ENCODE measurements at regions not wholly inside any gene's neighbourhood (a gene's known extent, or its start where the extent isn't known, plus 50 kb on each side); places are given as distances from the start of the nearest gene placed in this dataset.

GRCh38 chr3:110074095-110074494 lies 736.7 kb upstream of the DPPA4 start:
- TF ChIP-seq, protein P1, sequence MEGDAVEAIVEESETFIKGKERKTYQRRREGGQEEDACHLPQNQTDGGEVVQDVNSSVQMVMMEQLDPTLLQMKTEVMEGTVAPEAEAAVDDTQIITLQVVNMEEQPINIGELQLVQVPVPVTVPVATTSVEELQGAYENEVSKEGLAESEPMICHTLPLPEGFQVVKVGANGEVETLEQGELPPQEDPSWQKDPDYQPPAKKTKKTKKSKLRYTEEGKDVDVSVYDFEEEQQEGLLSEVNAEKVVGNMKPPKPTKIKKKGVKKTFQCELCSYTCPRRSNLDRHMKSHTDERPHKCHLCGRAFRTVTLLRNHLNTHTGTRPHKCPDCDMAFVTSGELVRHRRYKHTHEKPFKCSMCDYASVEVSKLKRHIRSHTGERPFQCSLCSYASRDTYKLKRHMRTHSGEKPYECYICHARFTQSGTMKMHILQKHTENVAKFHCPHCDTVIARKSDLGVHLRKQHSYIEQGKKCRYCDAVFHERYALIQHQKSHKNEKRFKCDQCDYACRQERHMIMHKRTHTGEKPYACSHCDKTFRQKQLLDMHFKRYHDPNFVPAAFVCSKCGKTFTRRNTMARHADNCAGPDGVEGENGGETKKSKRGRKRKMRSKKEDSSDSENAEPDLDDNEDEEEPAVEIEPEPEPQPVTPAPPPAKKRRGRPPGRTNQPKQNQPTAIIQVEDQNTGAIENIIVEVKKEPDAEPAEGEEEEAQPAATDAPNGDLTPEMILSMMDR (IDR thresholded peaks at IDR 0.05; ENCODE audit: control extremely low read depth, extremely low read depth, low read depth, missing control alignments) = no peak
- POLR2A ChIA-PET = no interaction called here
- DNase-seq (ENCODE audit: extremely low spot score) = no peak
- CTCF ChIA-PET = no interaction called here

- ChIA-PET POLR2A (no interaction called here), CTCF (no interaction called here)
- TF ChIP-seq, protein P1 (IDR thresholded peaks at IDR 0.05; ENCODE audit: control extremely low read depth, extremely low read depth, low read depth, missing control alignments) = no peak
- no peak for DNase-seq (ENCODE audit: extremely low spot score)
These were observed 739.7 kb upstream of the DPPA4 start for GRCh38 chr3:110077093-110077492.

DNA sequence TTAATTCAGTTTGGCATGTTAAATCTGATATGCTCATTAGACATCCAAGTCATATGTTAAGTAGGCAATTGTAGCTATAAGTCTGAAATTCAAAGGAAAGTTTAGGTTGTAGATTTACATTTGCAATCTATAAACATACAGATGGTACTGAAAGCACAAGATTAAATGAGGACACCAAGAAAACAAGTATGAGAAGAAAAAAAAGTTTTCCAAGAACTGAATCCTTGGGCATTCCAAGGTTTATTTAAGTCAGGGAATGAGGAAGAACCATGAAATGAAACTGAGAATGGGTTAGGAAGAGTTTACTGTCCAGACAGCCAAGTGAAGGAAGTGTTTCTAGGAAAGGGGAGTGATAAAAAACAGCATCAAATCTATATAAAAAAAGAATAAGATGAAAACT lies 756.1 kb upstream of the DPPA4 start:
- TF ChIP-seq, protein P1 (IDR thresholded peaks at IDR 0.05; ENCODE audit: control extremely low read depth, extremely low read depth, low read depth, missing control alignments) = no peak
- ChIA-PET CTCF (no interaction called here), POLR2A (no interaction called here)
- DNase-seq (ENCODE audit: extremely low spot score) = no peak

DNA sequence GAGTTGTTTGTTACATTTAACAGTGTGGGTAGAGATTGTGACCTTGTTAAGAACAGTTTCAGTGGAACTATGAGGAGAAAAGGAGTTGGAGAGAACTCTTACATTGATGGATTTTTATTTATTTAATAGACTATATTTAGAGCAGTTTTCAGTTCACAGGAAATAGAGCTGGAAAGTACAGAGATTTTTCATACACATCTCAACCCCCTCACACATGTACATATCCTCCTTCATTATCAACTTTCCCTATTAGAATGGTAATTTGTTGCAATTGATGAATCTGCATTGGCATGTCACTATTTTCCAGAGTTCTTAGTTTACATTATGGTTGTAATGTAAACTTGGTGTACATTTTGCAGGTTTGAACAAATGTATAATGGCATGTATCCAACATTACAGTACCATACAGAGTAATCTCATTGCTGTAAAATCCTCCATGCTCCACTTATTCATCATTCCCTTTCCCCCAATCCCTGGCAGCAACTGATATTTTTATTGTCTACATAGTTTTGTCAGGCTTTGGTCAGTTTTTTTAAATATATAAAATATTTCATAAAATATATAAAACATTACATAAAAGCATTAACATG lies 756.6 kb upstream of the DPPA4 start:
- ChIA-PET CTCF (no interaction called here), POLR2A (no interaction called here)
- no peak for DNase-seq (ENCODE audit: extremely low spot score)
- TF ChIP-seq, protein P1 (IDR thresholded peaks at IDR 0.05; ENCODE audit: control extremely low read depth, extremely low read depth, low read depth, missing control alignments) = no peak

DNA sequence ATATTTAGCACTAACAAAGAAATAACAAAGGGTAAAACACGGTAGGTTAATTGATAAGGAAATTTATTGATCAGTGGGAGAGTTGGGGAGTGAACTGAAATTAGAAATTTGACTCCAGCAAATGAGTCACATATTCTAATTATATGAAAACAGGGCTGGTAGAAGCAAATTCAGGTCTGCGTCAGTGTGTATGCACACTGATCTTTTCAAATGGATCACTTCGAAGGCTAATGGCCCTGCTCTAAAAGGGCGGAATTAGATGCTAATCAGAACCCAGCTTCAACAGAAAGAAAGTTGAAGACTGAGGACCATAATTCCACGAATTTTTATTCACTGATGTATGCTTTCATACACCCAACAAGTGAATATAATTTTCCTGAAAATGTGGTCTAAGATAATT lies 762.4 kb upstream of the DPPA4 start:
- ChIA-PET POLR2A (no interaction called here), CTCF (no interaction called here)
- TF ChIP-seq, protein P1 (IDR thresholded peaks at IDR 0.05; ENCODE audit: control extremely low read depth, extremely low read depth, low read depth, missing control alignments) = no peak
- DNase-seq (ENCODE audit: extremely low spot score) = no peak

GRCh38 chr3:110101361-110101760 lies 764.0 kb upstream of the DPPA4 start:
- TF ChIP-seq, protein P1 (IDR thresholded peaks at IDR 0.05; ENCODE audit: control extremely low read depth, extremely low read depth, low read depth, missing control alignments) = no peak
- ChIA-PET CTCF (no interaction called here), POLR2A (no interaction called here)
- DNase-seq (ENCODE audit: extremely low spot score) = no peak

DNA sequence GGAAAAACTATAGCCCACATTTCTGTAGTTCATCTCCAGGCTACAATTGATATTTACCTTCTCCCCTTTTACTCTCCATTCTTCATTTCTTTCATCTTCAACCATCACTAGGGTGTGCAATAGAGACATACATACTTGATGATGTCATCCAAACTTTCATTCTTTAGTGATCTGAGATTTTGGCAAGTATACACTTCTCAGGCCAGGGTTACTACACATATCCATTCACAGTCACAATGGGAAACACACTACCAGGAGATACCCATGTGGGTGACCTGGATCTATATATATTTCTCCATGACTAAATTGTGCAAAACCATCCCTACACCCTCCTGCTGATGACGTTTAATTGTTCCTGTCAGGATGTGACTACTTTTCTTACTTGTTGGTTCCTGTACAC lies 769.5 kb upstream of the DPPA4 start:
- no peak for DNase-seq (ENCODE audit: extremely low spot score)
- TF ChIP-seq, protein P1 (IDR thresholded peaks at IDR 0.05; ENCODE audit: control extremely low read depth, extremely low read depth, low read depth, missing control alignments) = no peak
- ChIA-PET POLR2A (no interaction called here), CTCF (no interaction called here)

All from GM10248 (cell line).